ENCODE measurements at regions not wholly inside any gene's neighbourhood (a gene's known extent, or its start where the extent isn't known, plus 50 kb on each side); places are given as distances from the start of the nearest gene placed in this dataset.

DNA sequence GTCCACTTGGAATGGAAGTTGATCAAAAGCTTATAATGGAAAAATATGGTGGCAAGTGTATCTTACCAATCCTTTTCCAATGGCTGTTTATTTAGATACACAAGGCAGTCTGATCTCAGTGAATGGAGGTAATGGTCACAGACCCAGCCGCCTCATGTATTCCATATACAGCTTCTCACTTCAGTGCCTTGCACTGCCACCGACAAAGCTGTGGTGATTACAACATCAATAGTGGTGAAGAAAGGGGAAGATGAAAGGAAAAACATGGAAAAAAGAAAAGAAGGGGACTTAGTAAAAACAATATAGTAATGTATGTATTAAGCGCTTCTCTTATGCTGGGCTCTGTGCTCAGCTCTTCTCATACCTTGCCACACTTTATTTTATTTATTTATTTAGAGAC, 297.3 kb upstream of the RASA1 start:
- H3K27me3 ChIP-seq (ENCODE audit: insufficient read depth, poor library complexity, severe bottlenecking), result no peaks in the 10 kb centered on the region
- DNase-seq (ENCODE audit: low read depth in 1 of 2, low spot score in 1 of 2), result no peak

DNA sequence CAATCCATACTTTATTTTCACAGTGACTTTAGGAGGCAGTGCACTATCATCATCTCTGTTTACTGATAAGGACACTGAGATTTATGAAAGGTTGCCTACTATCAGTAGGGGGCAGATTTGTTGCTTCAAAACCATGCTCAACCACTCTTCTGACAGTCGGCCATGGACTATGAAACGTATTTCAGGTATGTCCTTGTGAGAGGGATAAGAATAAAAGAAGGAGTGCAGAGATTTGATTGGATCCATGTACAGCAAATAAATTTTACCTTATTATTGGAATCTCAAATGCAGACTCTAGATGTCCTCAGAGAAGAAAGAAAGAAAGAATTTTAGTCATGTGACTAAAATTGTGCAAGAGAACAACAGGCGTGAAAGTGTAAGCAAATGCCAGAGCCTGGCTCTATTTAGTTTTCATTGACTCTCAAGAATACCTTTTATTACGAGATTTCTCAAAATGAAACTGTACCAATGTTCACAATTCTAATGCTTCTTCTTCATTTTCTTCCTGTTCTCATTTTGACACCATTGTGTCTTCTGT, 296.6 kb upstream of the RASA1 start:
- Histone ChIP-seq H3K27ac (replicated peaks) (no peak overlapping the region), H3K4me3 (replicated peaks; ENCODE audit: insufficient read depth, low read length) (no peak overlapping the region), H3K27me3 (ENCODE audit: insufficient read depth, poor library complexity, severe bottlenecking) (no peaks in the 10 kb centered on the region)
- TF ChIP-seq, protein P1, sequence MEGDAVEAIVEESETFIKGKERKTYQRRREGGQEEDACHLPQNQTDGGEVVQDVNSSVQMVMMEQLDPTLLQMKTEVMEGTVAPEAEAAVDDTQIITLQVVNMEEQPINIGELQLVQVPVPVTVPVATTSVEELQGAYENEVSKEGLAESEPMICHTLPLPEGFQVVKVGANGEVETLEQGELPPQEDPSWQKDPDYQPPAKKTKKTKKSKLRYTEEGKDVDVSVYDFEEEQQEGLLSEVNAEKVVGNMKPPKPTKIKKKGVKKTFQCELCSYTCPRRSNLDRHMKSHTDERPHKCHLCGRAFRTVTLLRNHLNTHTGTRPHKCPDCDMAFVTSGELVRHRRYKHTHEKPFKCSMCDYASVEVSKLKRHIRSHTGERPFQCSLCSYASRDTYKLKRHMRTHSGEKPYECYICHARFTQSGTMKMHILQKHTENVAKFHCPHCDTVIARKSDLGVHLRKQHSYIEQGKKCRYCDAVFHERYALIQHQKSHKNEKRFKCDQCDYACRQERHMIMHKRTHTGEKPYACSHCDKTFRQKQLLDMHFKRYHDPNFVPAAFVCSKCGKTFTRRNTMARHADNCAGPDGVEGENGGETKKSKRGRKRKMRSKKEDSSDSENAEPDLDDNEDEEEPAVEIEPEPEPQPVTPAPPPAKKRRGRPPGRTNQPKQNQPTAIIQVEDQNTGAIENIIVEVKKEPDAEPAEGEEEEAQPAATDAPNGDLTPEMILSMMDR (IDR thresholded peaks at IDR 0.05; ENCODE audit: insufficient read depth, low read length), result no peak
- TF ChIP-seq SPI1 (IDR thresholded peaks at IDR 0.05; ENCODE audit: borderline replicate concordance, low read depth), result no peak
- TF ChIP-seq, protein P2, sequence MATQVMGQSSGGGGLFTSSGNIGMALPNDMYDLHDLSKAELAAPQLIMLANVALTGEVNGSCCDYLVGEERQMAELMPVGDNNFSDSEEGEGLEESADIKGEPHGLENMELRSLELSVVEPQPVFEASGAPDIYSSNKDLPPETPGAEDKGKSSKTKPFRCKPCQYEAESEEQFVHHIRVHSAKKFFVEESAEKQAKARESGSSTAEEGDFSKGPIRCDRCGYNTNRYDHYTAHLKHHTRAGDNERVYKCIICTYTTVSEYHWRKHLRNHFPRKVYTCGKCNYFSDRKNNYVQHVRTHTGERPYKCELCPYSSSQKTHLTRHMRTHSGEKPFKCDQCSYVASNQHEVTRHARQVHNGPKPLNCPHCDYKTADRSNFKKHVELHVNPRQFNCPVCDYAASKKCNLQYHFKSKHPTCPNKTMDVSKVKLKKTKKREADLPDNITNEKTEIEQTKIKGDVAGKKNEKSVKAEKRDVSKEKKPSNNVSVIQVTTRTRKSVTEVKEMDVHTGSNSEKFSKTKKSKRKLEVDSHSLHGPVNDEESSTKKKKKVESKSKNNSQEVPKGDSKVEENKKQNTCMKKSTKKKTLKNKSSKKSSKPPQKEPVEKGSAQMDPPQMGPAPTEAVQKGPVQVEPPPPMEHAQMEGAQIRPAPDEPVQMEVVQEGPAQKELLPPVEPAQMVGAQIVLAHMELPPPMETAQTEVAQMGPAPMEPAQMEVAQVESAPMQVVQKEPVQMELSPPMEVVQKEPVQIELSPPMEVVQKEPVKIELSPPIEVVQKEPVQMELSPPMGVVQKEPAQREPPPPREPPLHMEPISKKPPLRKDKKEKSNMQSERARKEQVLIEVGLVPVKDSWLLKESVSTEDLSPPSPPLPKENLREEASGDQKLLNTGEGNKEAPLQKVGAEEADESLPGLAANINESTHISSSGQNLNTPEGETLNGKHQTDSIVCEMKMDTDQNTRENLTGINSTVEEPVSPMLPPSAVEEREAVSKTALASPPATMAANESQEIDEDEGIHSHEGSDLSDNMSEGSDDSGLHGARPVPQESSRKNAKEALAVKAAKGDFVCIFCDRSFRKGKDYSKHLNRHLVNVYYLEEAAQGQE (IDR thresholded peaks at IDR 0.05; ENCODE audit: insufficient replicate concordance, low read depth), result no peak
- TF ChIP-seq POLR2AphosphoS5 (IDR thresholded peaks at IDR 0.05; ENCODE audit: low read depth), result no peak
- TF ChIP-seq GABPA (IDR thresholded peaks at IDR 0.05; ENCODE audit: low read depth), result no peak
- peak in 1 of 2 experiments; percentile 2 for DNase-seq (ENCODE audit: low read depth in 1 of 2, low spot score in 1 of 2)

More for the DNA sequence above, 297.3 kb upstream of the RASA1 start:
- Histone ChIP-seq H3K27ac (replicated peaks) (no peak overlapping the region), H3K4me3 (replicated peaks; ENCODE audit: insufficient read depth, low read length) (no peak overlapping the region)
- TF ChIP-seq SPI1 (IDR thresholded peaks at IDR 0.05; ENCODE audit: borderline replicate concordance, low read depth), result no peak
- TF ChIP-seq, protein P1 (IDR thresholded peaks at IDR 0.05; ENCODE audit: insufficient read depth, low read length), result no peak
- TF ChIP-seq, protein P2 (IDR thresholded peaks at IDR 0.05; ENCODE audit: insufficient replicate concordance, low read depth), result no peak
- no peak for TF ChIP-seq POLR2AphosphoS5 (IDR thresholded peaks at IDR 0.05; ENCODE audit: low read depth)
- TF ChIP-seq GABPA (IDR thresholded peaks at IDR 0.05; ENCODE audit: low read depth), result no peak

DNA sequence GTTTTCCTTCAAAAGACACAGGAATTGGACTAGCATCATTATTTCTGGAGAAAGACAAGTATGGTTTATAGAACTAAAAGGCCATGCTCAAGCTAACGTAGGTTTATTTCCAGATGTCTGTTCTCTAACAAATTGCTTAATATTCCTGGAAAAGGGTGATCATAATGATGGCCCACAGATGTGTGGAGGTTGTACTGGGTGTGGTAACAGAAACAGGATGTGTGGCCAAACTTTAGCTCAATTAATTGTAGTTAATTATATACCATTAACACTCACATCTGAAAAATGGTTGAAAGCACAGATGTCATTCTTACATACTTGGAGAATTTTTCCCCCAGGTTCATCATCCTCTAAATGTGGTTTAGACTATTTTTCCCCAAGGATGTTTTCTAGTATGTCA, 292.7 kb upstream of the RASA1 start:
- DNase-seq (ENCODE audit: low read depth in 1 of 2, low spot score in 1 of 2), result no peak

More for the DNA sequence above, 292.7 kb upstream of the RASA1 start:
- H3K27ac ChIP-seq (replicated peaks), result no peak overlapping the region
- H3K4me3 ChIP-seq (replicated peaks; ENCODE audit: insufficient read depth, low read length), result no peak overlapping the region
- H3K27me3 ChIP-seq (ENCODE audit: insufficient read depth, poor library complexity, severe bottlenecking), result no peaks in the 10 kb centered on the region
- TF ChIP-seq, protein P1 (IDR thresholded peaks at IDR 0.05; ENCODE audit: insufficient read depth, low read length), result no peak
- TF ChIP-seq POLR2AphosphoS5 (IDR thresholded peaks at IDR 0.05; ENCODE audit: low read depth) (no peak), GABPA (IDR thresholded peaks at IDR 0.05; ENCODE audit: low read depth) (no peak), SPI1 (IDR thresholded peaks at IDR 0.05; ENCODE audit: borderline replicate concordance, low read depth) (no peak)
- TF ChIP-seq, protein P2 (IDR thresholded peaks at IDR 0.05; ENCODE audit: insufficient replicate concordance, low read depth), result no peak

All from HL-60 (cell line).